ENCODE measurements at regions not wholly inside any gene's neighbourhood (a gene's known extent, or its start where the extent isn't known, plus 50 kb on each side); places are given as distances from the start of the nearest gene placed in this dataset.

GRCh38 chr13:107743983-107744382 is 471.4 kb downstream of the LIG4 start:
- TF ChIP-seq CTCF (conservative IDR thresholded peaks at IDR 0.05), result no peak
- H3K27ac ChIP-seq, result peak overlapping the region; percentile 69

DNA sequence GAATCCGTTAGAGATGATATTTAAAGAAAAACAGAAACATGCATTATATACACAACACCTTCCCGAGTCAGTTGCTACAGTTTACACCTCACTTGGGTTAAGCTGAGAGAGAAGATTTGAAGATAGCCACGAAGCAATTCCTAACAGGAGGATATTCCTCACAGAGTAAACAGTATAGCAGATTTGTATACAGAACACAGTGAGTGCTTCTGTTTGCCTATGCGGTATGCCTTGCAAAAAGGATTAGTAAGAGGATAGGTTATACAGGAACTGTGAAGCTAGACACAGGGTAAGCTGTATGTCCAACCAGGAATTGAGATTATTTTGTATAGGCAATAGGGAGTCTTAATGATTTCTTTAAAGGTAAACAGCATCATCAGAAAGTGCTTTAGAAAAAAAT is 471.8 kb downstream of the LIG4 start:
- peak overlapping the region; percentile 69 for H3K27ac ChIP-seq
- TF ChIP-seq CTCF (conservative IDR thresholded peaks at IDR 0.05), result no peak

DNA sequence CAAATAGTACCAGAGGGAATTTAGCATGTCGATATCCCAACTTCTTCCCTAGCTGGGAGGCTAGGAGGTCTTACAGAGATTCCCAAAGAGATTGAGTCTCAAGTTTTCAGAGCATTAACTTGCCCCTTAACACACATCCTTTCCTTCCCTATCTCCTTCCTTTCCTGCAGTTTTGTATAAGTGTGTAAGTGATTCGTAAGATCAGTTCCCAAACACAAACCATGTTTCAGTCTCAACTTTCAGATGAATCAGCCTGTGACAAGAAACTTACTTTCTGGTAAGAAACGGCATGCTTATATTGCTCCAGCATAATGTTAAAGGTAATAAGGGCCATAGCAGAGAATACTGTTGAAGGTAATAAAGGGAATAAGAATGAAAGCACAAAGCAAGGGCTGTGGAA is 472.2 kb downstream of the LIG4 start:
- H3K27ac ChIP-seq, result peak overlapping the region; percentile 69
- TF ChIP-seq CTCF (conservative IDR thresholded peaks at IDR 0.05), result no peak

DNA sequence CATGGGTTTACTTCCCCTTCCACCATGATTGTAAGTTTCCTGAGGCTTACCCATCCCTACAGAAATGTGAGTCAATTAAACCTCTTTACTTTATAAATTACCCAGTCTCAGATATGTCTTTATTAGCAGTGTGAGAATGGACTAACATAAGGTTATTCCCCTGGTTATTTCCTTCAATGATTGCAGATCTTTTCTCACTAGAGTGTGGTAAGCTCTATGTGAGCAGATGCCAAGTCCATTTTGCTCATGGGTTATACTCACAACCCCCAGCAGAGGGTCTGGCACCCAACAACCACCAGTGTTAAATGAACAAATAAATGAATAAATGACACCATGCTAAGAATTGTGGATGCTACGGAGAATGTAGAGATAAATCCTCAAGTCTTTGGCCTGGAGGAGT is 472.8 kb downstream of the LIG4 start:
- peak overlapping the region; percentile 69 for H3K27ac ChIP-seq
- TF ChIP-seq CTCF (conservative IDR thresholded peaks at IDR 0.05), result no peak

DNA sequence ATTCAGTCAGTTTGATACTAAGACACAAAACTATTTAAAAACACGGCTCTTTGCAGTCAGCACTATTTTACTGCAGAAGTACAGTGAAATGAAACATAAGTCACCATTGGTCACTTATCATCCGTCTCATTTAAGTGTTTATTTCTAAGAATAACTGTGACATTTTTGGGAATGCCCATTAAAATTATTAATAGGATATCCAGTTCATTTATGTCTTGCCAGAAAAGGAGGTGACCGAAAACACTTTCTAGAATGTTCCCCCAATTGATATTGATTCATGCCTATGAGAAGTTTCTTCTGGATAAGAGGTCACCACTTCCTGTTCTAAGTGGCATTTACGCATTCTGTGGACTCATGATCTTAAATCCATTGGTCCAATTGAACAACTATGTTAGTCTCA is 477.3 kb downstream of the LIG4 start:
- no peak overlapping the region for H3K27ac ChIP-seq
- no peak for TF ChIP-seq CTCF (conservative IDR thresholded peaks at IDR 0.05)

- no peak for TF ChIP-seq CTCF (conservative IDR thresholded peaks at IDR 0.05)
- no peak overlapping the region for H3K27ac ChIP-seq
Measured at GRCh38 chr13:107736731-107737130, 478.6 kb downstream of the LIG4 start.

- no peak overlapping the region for H3K27ac ChIP-seq
- TF ChIP-seq CTCF (conservative IDR thresholded peaks at IDR 0.05), result no peak
Measured at GRCh38 chr13:107736170-107736569, 479.2 kb downstream of the LIG4 start.

All from VCaP (cell line).